NCI-H526 treated with DMSO at 0.1 percent for 48 hours (cell line): ENCODE measurements at regions not wholly inside any gene's neighbourhood (a gene's known extent, or its start where the extent isn't known, plus 50 kb on each side); places are given as distances from the start of the nearest gene placed in this dataset.

Source experiments
- DNase-seq: peaks from one replicate; lab custom pipeline; 2025; lab: John Stamatoyannopoulos, UW

GRCh38 chr3:194836661-194837060 is 151.0 kb downstream of the FAM43A start:
- no peak for DNase-seq

GRCh38 chr3:194837457-194838127 is 151.9 kb downstream of the FAM43A start:
- no peak for DNase-seq

- no peak for DNase-seq
Observed at GRCh38 chr3:194838236-194838635, 152.6 kb downstream of the FAM43A start.

- no peak for DNase-seq
Observed at GRCh38 chr3:194840661-194841514, 155.2 kb downstream of the FAM43A start.

- no peak for DNase-seq
Observed at GRCh38 chr3:194841515-194841841, 155.8 kb downstream of the FAM43A start.

- no peak for DNase-seq
Observed at GRCh38 chr3:194843556-194843955, 157.9 kb downstream of the FAM43A start.

GRCh38 chr3:194844046-194844445 is 158.4 kb downstream of the FAM43A start:
- no peak for DNase-seq

- DNase-seq, result no peak
Observed at GRCh38 chr3:194849166-194849875, 163.6 kb downstream of the FAM43A start.

- DNase-seq, result no peak
Observed at GRCh38 chr3:194851254-194851653, 165.6 kb downstream of the FAM43A start.

- no peak for DNase-seq
Observed at GRCh38 chr3:194851941-194852340, 166.3 kb downstream of the FAM43A start.

- no peak for DNase-seq
Observed at GRCh38 chr3:194852345-194852744, 166.7 kb downstream of the FAM43A start.

GRCh38 chr3:194852831-194853508 is 167.3 kb downstream of the FAM43A start:
- no peak for DNase-seq

- DNase-seq, result no peak
Observed at GRCh38 chr3:194854206-194854605, 168.5 kb downstream of the FAM43A start.

- DNase-seq, result no peak
Observed at GRCh38 chr3:194854659-194855390, 169.1 kb downstream of the FAM43A start.

- DNase-seq, result no peak
Observed at GRCh38 chr3:194856296-194856695, 170.6 kb downstream of the FAM43A start.

- no peak for DNase-seq
Observed at GRCh38 chr3:194857469-194858113, 171.9 kb downstream of the FAM43A start.

GRCh38 chr3:194858382-194858781 is 172.7 kb downstream of the FAM43A start:
- no peak for DNase-seq

- DNase-seq, result no peak
Observed at GRCh38 chr3:194860725-194861124, 175.0 kb downstream of the FAM43A start.

GRCh38 chr3:194861375-194861774 is 175.7 kb downstream of the FAM43A start:
- DNase-seq, result no peak

- no peak for DNase-seq
Observed at GRCh38 chr3:194865061-194865460, 179.4 kb downstream of the FAM43A start.

- DNase-seq, result no peak
Observed at GRCh38 chr3:194865615-194866014, 179.9 kb downstream of the FAM43A start.
